ENCODE measurements at regions not wholly inside any gene's neighbourhood (a gene's known extent, or its start where the extent isn't known, plus 50 kb on each side); places are given as distances from the start of the nearest gene placed in this dataset.

DNA sequence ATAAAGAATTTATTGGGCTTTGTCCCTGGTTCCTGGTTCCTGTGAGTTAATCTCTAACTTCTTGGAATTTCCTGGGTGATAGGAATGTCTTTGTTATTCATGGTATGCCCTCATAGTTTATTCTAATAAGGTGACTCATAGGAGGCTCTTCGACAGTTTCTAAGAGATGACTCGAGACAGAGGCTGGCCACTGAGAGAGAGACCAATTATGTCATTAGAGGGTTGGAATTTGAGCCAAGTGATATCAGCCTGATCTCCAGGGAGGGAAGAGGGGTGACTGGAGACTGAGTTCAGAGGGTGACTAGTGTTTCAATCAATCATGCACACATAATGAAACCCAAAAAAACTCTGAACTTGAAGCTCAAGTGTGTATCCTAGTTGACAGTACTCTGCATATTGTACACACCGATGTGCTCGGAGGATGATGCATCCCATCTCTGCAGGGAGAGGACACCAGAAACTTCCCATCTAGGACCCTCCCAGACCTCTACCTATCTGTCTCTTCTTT lies 185.7 kb downstream of the MTCL1 start (continued):
- TF ChIP-seq, protein P1, sequence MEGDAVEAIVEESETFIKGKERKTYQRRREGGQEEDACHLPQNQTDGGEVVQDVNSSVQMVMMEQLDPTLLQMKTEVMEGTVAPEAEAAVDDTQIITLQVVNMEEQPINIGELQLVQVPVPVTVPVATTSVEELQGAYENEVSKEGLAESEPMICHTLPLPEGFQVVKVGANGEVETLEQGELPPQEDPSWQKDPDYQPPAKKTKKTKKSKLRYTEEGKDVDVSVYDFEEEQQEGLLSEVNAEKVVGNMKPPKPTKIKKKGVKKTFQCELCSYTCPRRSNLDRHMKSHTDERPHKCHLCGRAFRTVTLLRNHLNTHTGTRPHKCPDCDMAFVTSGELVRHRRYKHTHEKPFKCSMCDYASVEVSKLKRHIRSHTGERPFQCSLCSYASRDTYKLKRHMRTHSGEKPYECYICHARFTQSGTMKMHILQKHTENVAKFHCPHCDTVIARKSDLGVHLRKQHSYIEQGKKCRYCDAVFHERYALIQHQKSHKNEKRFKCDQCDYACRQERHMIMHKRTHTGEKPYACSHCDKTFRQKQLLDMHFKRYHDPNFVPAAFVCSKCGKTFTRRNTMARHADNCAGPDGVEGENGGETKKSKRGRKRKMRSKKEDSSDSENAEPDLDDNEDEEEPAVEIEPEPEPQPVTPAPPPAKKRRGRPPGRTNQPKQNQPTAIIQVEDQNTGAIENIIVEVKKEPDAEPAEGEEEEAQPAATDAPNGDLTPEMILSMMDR (IDR thresholded peaks at IDR 0.05 in 2 of 3, conservative IDR thresholded peaks at IDR 0.05 in 1 of 3; ENCODE audit: insufficient read depth in 2 of 3, low read depth in 1 of 3, low read length in 3 of 3): no peak
- TF ChIP-seq, protein P2, sequence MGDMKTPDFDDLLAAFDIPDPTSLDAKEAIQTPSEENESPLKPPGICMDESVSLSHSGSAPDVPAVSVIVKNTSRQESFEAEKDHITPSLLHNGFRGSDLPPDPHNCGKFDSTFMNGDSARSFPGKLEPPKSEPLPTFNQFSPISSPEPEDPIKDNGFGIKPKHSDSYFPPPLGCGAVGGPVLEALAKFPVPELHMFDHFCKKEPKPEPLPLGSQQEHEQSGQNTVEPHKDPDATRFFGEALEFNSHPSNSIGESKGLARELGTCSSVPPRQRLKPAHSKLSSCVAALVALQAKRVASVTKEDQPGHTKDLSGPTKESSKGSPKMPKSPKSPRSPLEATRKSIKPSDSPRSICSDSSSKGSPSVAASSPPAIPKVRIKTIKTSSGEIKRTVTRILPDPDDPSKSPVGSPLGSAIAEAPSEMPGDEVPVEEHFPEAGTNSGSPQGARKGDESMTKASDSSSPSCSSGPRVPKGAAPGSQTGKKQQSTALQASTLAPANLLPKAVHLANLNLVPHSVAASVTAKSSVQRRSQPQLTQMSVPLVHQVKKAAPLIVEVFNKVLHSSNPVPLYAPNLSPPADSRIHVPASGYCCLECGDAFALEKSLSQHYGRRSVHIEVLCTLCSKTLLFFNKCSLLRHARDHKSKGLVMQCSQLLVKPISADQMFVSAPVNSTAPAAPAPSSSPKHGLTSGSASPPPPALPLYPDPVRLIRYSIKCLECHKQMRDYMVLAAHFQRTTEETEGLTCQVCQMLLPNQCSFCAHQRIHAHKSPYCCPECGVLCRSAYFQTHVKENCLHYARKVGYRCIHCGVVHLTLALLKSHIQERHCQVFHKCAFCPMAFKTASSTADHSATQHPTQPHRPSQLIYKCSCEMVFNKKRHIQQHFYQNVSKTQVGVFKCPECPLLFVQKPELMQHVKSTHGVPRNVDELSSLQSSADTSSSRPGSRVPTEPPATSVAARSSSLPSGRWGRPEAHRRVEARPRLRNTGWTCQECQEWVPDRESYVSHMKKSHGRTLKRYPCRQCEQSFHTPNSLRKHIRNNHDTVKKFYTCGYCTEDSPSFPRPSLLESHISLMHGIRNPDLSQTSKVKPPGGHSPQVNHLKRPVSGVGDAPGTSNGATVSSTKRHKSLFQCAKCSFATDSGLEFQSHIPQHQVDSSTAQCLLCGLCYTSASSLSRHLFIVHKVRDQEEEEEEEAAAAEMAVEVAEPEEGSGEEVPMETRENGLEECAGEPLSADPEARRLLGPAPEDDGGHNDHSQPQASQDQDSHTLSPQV (IDR thresholded peaks at IDR 0.05): peak; percentile 73; the same call in 1 of the 2 replicates
- TF ChIP-seq LARP7 (IDR thresholded peaks at IDR 0.05) (no peak), GATA2 (CRISPR knock-in tag; IDR thresholded peaks at IDR 0.05) (peak; percentile 96), POLR3G (IDR thresholded peaks at IDR 0.05; ENCODE audit: extremely low read depth, insufficient read length, insufficient replicate concordance) (no peak), ETS2 (tag; IDR thresholded peaks at IDR 0.05; ENCODE audit: borderline replicate concordance, poor library complexity, severe bottlenecking) (no peak)
- TF ChIP-seq, protein P3, sequence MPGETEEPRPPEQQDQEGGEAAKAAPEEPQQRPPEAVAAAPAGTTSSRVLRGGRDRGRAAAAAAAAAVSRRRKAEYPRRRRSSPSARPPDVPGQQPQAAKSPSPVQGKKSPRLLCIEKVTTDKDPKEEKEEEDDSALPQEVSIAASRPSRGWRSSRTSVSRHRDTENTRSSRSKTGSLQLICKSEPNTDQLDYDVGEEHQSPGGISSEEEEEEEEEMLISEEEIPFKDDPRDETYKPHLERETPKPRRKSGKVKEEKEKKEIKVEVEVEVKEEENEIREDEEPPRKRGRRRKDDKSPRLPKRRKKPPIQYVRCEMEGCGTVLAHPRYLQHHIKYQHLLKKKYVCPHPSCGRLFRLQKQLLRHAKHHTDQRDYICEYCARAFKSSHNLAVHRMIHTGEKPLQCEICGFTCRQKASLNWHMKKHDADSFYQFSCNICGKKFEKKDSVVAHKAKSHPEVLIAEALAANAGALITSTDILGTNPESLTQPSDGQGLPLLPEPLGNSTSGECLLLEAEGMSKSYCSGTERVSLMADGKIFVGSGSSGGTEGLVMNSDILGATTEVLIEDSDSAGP (CRISPR knock-in tag; IDR thresholded peaks at IDR 0.05): no peak
- TF ChIP-seq, protein P4, sequence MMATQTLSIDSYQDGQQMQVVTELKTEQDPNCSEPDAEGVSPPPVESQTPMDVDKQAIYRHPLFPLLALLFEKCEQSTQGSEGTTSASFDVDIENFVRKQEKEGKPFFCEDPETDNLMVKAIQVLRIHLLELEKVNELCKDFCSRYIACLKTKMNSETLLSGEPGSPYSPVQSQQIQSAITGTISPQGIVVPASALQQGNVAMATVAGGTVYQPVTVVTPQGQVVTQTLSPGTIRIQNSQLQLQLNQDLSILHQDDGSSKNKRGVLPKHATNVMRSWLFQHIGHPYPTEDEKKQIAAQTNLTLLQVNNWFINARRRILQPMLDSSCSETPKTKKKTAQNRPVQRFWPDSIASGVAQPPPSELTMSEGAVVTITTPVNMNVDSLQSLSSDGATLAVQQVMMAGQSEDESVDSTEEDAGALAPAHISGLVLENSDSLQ (IDR thresholded peaks at IDR 0.05): peak; percentile 91
- TF ChIP-seq, protein P5, sequence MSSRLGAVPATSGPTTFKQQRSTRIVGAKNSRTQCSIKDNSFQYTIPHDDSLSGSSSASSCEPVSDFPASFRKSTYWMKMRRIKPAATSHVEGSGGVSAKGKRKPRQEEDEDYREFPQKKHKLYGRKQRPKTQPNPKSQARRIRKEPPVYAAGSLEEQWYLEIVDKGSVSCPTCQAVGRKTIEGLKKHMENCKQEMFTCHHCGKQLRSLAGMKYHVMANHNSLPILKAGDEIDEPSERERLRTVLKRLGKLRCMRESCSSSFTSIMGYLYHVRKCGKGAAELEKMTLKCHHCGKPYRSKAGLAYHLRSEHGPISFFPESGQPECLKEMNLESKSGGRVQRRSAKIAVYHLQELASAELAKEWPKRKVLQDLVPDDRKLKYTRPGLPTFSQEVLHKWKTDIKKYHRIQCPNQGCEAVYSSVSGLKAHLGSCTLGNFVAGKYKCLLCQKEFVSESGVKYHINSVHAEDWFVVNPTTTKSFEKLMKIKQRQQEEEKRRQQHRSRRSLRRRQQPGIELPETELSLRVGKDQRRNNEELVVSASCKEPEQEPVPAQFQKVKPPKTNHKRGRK (tag; IDR thresholded peaks at IDR 0.05): no peak
- TF ChIP-seq, protein P6, sequence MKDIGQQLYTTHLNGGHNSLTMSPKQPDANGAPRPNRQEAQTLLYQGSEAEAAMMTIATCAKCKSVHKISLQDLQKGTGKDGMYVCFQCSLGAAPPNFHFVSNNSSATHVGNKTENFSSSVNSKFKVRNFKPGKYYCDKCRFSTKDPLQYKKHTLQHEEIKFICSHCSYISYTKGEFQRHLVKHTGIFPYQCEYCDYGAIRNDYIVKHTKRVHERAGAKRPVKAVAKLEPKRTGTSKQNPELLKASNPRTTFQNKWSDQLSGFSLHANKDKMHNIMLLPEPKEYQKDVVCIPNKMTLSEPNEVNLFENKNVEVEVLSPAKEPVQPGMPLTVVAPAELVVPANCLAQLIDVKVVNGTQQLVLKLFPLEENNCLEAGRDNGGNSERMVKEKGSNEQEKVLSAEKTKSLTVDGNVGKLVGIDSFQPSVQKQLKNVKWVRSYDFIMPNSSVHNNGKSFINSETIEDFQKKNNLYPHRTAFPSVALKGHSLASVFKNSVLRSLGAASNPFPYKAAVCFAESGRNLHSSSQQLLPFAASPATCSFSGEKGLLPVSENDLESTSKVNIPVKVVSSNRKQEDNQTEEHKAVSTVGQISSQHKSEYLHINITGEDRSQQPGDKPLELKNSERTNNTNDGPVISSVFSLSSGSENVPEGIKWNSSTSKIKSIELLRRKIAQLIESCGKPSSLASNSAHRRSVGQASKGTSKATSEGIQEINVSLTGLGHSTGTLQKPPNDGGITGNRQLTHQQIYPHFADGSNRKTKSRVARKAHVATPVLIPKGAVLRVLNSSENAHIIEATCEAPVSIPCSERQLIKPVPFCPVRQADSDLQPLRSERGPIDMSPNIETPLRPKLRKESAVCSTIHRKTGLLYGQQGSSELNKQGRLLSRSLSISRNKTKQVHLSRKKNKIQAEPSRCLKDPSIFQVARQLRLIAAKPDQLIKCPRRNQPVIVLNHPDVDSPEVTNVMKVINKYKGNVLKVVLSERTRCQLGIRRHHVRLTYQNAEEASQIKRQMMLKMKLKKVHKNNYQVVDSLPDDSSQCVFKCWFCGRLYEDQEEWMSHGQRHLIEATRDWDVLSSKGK (CRISPR knock-in tag; IDR thresholded peaks at IDR 0.05): no peak

Measured in K562 (cell line).